ENCODE measurements at regions not wholly inside any gene's neighbourhood (a gene's known extent, or its start where the extent isn't known, plus 50 kb on each side); places are given as distances from the start of the nearest gene placed in this dataset.
A peak's percentile ranks its signal among the peaks of the same experiment; 100 is the strongest.

DNA sequence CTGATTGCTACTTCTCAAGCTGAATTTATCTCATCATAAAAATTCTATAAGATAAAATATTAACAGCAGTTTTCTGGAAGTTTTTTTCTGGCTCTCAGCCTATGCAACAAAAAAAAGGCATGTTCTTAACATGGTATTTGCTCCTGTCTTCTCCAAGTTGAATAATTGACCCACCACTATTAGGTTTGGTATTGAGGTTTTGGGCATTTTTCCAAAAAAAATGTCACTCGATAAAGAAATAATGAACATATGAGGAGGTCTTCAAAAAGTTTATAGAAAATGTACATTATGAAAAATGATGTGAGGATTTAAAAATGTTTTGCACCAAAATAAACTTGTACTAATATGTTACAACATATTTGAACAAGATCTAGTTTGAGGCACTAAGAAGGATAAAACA, 808.6 kb upstream of the RAG2 start:
- DNase-seq (ENCODE audit: low read depth in 4 of 4, low spot score in 3 of 4), result no peak

GRCh38 chr11:37404231-37404630, 806.2 kb upstream of the RAG2 start:
- DNase-seq (ENCODE audit: low read depth in 4 of 4, low spot score in 3 of 4), result no peak

DNA sequence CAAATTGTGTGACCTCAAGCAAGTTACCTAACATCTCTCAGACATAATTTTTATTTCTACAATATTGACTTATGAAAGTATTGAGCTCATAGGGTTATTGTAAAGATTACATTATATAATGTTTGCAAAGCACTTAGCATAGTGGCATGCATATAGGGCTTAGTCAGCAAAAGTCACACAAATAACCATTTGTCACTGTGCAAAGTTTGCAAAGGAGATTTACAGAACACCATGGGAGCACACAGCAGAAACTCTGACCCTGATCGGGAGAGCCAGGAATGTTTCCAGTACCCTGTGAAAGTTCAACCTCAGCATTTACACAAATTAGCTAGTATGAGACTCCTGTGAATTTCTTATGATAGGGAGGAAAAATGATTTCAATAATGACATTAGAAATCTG, 804.6 kb upstream of the RAG2 start:
- DNase-seq (ENCODE audit: low read depth in 4 of 4, low spot score in 3 of 4), result no peak

- DNase-seq (ENCODE audit: low read depth in 4 of 4, low spot score in 3 of 4), result no peak
Observed at GRCh38 chr11:37394236-37394870, 796.3 kb upstream of the RAG2 start.

DNA sequence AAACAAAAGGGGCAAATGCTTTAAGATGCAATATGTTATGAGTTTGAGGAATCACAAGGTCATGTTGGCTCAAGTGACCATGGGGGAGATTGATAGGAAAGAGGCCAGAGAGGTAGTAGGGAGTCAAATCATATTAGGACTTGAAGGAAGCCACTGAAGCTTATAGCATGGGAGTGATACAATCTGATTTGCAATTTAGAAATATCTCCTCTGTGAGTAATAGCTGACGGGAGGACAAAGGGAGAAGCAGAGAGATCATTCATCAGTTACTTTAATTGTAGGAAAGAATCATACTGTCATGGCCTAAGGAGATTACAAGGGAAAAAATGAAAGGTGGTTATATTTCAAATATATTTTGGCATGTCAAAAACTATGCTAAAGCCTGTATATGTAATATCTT, 793.6 kb upstream of the RAG2 start:
- DNase-seq (ENCODE audit: low read depth in 4 of 4, low spot score in 3 of 4), result no peak

DNA sequence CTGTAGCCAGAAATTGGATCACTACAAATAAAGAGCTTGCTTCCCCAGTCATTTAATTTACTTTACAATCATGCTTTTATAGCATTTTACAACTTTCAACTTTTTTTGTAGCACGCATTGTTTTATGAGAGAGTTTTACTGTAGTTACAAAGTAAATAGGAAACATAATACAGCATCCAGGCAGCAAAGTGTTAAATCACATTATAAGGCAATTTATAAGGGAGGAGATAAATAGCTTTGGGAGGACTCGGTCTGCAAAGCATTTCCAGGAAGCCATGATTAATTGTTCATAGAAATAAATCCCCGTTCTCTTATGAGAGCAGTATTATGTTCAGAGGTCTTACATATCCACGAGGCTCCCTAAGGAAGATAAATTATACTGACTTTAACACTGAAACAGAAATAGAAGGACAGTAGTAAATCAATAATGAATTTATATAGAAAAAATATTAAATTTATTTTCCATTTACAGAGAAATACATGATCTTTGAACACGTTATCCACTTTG, 792.6 kb upstream of the RAG2 start:
- DNase-seq (ENCODE audit: low read depth in 4 of 4, low spot score in 3 of 4), result peak; percentile 12 to 39 (median 17)

DNA sequence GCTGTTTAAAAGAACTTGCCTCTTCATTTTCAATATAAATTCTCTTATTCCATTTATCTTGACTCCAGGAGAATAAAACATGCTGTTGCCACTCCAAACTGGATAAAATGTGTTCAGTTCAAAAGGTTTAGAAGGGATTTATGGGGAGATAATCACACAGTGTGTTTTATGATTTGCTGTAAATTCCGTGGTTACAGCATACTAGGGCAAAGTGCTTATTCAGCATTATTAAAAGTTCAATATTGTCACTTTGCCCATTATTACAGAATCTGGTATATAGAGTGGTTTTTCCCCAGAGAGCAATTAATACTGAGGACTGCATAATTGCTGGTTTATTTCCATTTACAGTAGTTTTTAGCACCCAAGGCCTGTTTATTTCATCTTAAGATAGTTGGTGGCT, 780.9 kb upstream of the RAG2 start:
- no peak for DNase-seq (ENCODE audit: low read depth in 4 of 4, low spot score in 3 of 4)

DNA sequence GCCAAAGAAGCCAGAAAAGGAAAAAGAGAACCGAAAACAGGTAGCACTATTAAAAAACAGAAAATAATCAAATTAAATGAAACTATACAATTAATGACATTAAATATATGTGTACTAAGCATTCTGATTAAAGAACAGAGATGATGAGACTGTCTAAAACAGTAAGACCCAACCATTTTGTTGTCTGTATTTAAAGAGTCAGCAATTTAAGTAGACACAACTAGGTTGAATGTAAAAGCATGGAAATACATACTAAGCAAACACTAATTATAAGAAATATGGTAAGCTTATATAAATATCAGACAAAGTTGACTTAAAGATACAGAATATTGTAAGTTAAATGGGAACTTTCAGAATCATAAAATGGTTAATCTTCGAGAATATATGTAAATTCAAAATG, 774.6 kb upstream of the RAG2 start:
- no peak for DNase-seq (ENCODE audit: low read depth in 4 of 4, low spot score in 3 of 4)

DNA sequence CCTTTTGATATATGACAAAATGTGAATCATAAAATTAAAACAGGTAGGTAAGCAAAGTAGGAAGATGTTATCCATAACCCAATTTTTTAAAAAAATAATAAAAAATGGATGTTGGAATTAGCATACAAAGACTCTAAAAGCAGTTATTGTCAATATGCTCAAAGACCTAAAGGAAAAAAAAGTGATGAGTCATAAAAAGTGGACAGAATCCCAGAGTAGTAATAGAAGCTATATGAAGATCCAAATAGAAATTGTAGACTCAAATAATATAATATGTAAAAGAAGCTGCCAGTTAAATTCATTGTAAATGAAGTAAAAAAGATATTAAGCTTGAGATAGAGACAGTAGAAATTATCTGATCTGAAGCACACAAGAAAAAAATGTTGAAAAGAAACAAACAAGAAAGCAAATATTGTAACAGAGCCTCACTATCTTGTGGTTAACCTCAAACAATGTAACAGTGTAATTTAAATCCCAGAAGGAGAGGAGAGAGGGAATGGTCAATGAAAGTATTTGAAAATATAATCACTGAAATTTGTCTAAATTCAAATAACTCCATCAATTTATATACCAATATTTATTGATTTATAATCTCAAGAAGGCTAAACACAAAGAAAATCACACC, 773.4 kb upstream of the RAG2 start:
- no peak for DNase-seq (ENCODE audit: low read depth in 4 of 4, low spot score in 3 of 4)

DNA sequence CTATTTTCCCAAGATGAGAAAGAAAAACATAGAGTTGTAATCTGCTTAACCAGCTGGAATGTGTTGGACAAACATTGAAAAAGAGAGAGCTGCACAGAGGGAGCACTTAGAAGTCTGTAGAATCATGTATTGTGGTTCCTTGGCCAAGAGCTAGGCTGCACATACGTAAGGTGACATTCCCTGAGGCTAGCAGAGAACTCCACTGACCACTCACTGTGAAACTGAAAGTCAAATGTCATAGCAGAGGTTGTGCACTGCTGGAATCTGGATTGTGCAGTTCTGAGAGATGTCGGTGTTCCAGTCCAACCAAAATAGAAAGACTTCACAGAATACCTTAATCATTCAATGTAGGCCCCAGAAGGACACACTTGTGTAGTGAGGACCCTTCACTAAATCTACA, 772.8 kb upstream of the RAG2 start:
- DNase-seq (ENCODE audit: low read depth in 4 of 4, low spot score in 3 of 4), result no peak

DNA sequence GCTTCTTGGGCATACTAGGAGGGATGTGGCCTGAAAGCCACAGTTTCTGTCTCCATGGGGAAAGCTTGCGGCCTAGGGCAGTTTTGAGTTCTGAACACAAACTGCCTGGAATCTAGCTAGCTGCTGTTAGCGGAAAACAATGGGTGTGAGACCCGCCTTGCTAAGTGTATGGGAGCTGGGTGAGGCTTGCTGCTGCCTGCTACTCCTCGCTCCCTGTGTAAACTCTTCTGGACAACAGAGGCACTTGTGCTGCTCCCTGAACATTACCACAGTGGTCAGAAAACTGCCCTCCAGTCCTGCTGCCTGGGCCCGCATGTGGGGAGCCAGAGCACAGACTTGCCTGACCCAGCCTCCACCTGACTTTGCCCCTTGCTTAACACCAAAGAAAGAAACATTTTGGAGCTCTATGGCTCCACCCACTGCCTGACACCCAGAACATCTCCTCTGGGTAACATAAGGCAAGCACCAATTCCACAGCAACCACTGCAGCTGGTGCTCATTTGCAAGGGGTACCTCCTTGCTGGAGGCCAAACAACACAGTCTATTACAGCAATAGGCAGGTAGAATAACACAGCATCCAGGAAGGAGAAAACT, 766.3 kb upstream of the RAG2 start:
- DNase-seq (ENCODE audit: low read depth in 4 of 4, low spot score in 3 of 4), result no peak

- no peak for DNase-seq (ENCODE audit: low read depth in 4 of 4, low spot score in 3 of 4)
Observed at GRCh38 chr11:37353192-37353591, 755.2 kb upstream of the RAG2 start.

DNA sequence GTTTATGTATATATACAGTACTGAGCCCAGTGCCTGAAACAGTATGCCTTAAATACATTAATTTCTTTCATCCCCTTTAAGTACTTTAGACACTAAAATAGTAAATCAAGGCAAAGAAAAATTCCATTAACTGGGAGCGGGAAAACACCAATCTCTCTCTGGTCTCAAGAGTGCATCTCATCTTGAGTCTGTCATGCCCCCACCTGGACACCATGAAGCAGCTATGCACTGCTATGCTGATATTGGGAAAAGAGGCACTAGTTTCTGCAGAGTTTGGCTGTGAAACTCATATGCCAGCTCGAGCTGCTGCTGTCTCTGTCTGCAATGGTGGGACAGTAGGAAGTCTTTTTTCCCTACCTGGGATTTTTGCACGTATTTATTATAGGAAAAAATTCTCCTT, 754.4 kb upstream of the RAG2 start:
- DNase-seq (ENCODE audit: low read depth in 4 of 4, low spot score in 3 of 4), result no peak

GRCh38 chr11:37343290-37343689, 745.3 kb upstream of the RAG2 start:
- DNase-seq (ENCODE audit: low read depth in 4 of 4, low spot score in 3 of 4), result no peak

- no peak for DNase-seq (ENCODE audit: low read depth in 4 of 4, low spot score in 3 of 4)
Observed at GRCh38 chr11:37336401-37336800, 738.4 kb upstream of the RAG2 start.

DNA sequence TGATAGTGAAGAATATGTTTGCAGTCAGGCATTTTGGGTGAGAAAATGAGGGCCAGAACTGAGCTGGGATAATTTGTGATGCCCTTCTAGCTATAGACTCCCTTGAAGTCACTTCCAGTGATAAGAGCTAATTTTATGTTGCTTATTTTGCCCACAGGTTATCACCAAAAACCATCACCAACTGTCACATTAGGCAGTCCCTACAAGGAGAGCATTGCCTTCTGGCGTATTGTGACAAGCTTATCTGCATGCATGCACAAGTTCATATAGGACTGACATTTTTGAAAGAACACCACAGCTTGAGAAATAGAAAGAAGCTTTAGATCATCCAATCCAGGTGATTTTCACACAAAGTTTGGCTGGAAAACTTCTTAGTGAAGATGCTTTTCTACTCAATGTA, 735.3 kb upstream of the RAG2 start:
- DNase-seq (ENCODE audit: low read depth in 4 of 4, low spot score in 3 of 4), result no peak

DNA sequence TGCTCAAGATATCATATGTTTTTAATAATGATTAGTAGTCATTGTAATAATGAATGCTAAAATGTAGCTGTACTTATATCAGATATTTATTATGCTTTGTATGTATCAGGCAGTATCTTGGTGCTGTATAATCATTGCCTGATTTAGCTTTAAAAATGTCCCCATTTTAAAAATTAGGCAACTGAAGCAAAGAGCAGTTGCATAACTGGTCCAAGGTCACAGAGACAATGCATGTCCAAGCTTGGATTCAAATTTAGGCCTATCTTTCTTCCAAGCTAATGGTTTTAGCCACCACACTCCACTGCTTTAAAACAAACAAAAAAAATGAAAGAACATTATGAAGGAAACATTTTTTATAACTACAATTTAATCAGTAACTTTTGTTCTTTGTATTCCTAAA, 725.8 kb upstream of the RAG2 start:
- DNase-seq (ENCODE audit: low read depth in 4 of 4, low spot score in 3 of 4), result no peak

GRCh38 chr11:37322333-37323194, 724.5 kb upstream of the RAG2 start:
- DNase-seq (ENCODE audit: low read depth in 4 of 4, low spot score in 3 of 4), result no peak

DNA sequence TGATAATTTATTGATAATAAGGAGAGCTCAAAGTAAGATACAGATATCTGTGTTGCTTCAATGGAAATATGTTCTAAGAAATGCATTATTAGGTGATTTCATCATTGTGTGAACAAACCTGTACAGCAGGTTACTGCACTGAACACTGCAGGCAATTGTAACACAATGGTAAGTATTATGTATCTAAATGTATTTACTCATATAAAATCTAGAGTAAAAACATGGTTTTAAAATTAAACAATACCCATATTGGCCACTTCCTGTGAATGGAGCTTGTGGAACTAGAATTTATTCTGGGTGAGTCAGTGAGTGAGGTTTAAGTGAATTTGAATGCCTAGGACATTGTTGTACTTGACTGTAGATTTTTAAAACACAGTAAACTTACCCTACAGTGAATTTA, 722.9 kb upstream of the RAG2 start:
- DNase-seq (ENCODE audit: low read depth in 4 of 4, low spot score in 3 of 4), result peak in 1 of 4 donors; percentile 3

DNA sequence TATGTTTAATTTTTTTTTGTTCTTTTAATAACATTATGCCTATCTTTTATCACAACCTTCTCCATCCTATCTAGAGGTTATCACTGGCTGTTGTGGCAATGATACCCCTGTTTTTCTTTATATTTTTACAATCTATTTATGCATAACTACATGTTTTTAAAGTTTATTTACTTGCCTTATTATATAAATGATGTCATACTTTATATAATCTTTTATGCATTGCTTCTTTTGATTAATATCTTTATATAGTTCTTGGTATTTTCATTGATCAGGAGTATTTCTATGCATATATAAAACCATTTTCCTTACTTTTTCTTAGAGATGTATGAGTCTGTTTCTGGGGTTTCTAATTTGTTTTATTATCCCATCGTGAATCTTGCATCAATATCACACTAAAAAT, 719.8 kb upstream of the RAG2 start:
- DNase-seq (ENCODE audit: low read depth in 4 of 4, low spot score in 3 of 4), result no peak

DNA sequence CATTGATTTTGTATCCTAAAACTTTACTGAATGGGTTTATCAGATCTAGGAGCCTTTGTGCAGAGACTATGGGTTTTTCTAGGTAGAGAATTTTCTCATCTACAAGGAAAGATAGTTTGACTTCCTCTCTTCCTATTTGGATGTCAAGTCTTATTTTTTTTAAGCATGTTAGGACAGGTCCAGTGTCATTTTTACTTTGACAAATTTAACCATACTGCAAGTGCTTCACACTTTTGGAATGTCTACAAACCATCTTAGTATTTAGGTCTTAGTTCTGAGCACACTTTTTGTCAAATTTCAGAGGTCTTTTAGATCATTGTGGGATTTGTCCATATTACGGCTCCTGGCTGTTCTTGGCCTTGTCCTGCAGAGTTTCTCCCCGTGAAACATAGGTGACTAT, 715.2 kb upstream of the RAG2 start:
- no peak for DNase-seq (ENCODE audit: low read depth in 4 of 4, low spot score in 3 of 4)

Data from left renal pelvis (tissue), 4 donors.